A673 (cell line): ENCODE measurements at regions not wholly inside any gene's neighbourhood (a gene's known extent, or its start where the extent isn't known, plus 50 kb on each side); places are given as distances from the start of the nearest gene placed in this dataset.

Experiments
- EZH2 ChIP-seq: fragments of 200-600 bp; sonication (generic); IDR thresholded peaks from 2 replicates; pipeline ENCODE4 v1.6.1; 2017; ENCODE audit warnings: borderline replicate concordance, low read depth, mild to moderate bottlenecking, mixed read lengths, antibody characterized with exemption, low read length; ENCODE audit not compliant: poor library complexity, severe bottlenecking
- TF ChIP-seq, protein P1 (sequence below): fragments of 300-800, 200-600 bp; sonication (generic); conservative IDR thresholded peaks from 2 replicates; pipeline ENCODE4 v1.5.1; 2017; ENCODE audit warnings: low read depth, mild to moderate bottlenecking, antibody characterized with exemption, low read length, moderate library complexity, mixed read lengths

DNA sequence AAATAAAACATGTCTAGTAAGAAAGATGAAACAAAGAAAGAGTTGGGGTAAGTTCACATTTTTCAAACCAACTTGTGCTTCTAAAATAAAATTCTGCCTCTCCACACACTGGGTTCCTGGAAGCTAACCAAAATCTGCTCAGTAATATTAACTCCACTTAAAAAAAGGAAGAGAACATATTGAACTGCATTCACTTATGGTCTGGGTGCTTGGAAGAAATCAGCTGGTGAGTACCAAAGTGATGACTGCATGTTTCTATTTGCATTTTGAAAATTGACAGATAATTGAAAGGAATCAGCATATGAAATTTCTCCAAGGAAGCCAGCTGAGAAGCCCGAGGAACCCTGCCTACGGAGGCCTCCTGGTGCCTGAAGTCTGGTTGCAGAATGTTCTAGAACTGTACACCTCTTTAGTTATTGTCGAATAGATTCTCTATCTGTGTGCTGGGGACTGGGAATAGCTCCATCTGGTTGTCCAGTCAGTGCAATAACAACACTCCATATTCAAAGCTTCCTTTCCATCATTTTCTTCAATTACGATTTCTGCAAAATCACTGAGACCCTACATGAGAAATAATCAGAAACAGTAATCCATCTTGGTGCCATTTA is 836.1 kb downstream of the VRK1 start:
- TF ChIP-seq, protein P1, sequence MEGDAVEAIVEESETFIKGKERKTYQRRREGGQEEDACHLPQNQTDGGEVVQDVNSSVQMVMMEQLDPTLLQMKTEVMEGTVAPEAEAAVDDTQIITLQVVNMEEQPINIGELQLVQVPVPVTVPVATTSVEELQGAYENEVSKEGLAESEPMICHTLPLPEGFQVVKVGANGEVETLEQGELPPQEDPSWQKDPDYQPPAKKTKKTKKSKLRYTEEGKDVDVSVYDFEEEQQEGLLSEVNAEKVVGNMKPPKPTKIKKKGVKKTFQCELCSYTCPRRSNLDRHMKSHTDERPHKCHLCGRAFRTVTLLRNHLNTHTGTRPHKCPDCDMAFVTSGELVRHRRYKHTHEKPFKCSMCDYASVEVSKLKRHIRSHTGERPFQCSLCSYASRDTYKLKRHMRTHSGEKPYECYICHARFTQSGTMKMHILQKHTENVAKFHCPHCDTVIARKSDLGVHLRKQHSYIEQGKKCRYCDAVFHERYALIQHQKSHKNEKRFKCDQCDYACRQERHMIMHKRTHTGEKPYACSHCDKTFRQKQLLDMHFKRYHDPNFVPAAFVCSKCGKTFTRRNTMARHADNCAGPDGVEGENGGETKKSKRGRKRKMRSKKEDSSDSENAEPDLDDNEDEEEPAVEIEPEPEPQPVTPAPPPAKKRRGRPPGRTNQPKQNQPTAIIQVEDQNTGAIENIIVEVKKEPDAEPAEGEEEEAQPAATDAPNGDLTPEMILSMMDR: no peak; the same call in 1 of the 2 replicates
- no peak for TF ChIP-seq EZH2
